ENCODE measurements at regions not wholly inside any gene's neighbourhood (a gene's known extent, or its start where the extent isn't known, plus 50 kb on each side); places are given as distances from the start of the nearest gene placed in this dataset.

DNA sequence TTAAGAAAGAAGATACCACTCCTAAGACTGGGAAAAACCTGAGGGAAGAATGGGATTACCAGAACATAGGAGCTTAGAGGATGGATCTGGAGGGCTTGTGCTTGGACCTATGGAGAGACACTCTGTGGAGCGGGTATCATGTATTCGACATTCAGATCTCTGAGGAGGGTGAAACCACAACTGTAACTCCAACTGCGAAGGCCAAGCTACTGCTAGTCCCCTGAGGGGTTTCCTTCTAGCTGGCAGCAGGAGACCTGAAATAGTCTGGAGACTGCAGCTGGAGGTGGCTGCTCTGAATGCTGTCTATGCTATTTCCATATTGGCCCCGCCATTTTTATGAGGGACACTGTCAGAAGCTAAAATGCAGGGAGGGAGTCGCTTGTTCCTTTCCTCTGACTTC lies 462.3 kb downstream of the PTPRC start:
- no peak for DNase-seq
- H3K9me3 Mint-ChIP-seq: peaks cover 14% of the 10 kb centered on the region
- no peaks in the 10 kb centered on the region for H3K36me3 Mint-ChIP-seq (ENCODE audit: low read depth)
- no peaks in the 10 kb centered on the region for H3K27me3 Mint-ChIP-seq
- no peak overlapping the region for H3K4me3 Mint-ChIP-seq
- peaks cover 9% of the 10 kb centered on the region for H3K4me1 Mint-ChIP-seq (ENCODE audit: low read depth)
- no peak overlapping the region for H3K27ac Mint-ChIP-seq

DNA sequence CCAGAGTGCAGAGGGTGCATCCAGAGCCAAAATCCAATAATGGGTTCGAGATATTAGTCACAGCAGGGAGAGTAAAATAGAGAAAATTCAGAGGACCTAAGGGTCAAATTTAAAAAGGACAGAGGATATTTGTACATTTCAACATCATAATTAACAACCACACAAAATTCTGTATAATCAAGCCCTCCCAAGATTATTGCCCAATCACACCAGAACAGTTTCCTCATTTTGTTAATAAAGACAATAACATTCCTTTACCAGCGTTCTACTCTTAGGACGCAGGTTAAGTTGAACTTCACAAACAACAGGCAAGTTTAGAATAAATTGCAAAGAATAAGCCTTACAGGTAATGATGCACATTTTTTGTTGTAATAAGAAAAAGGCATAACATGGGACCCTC lies 462.8 kb downstream of the PTPRC start:
- no peak for DNase-seq
- H3K36me3 Mint-ChIP-seq (ENCODE audit: low read depth): no peaks in the 10 kb centered on the region
- no peak overlapping the region for H3K27ac Mint-ChIP-seq
- H3K4me3 Mint-ChIP-seq: no peak overlapping the region
- H3K27me3 Mint-ChIP-seq: no peaks in the 10 kb centered on the region
- H3K4me1 Mint-ChIP-seq (ENCODE audit: low read depth): peaks cover 9% of the 10 kb centered on the region
- peaks cover 15% of the 10 kb centered on the region for H3K9me3 Mint-ChIP-seq

GRCh38 chr1:199102239-199102638 lies 463.4 kb downstream of the PTPRC start:
- Mint-ChIP-seq H3K9me3 (peaks cover 17% of the 10 kb centered on the region), H3K4me3 (no peak overlapping the region), H3K36me3 (ENCODE audit: low read depth) (no peaks in the 10 kb centered on the region), H3K27ac (no peak overlapping the region), H3K27me3 (no peaks in the 10 kb centered on the region), H3K4me1 (ENCODE audit: low read depth) (peaks cover 9% of the 10 kb centered on the region)
- no peak for DNase-seq

GRCh38 chr1:199109160-199109559 lies 470.3 kb downstream of the PTPRC start:
- no peaks in the 10 kb centered on the region for H3K27me3 Mint-ChIP-seq
- no peaks in the 10 kb centered on the region for H3K36me3 Mint-ChIP-seq (ENCODE audit: low read depth)
- H3K9me3 Mint-ChIP-seq: peaks cover 25% of the 10 kb centered on the region
- no peak for DNase-seq
- no peak overlapping the region for H3K27ac Mint-ChIP-seq
- H3K4me3 Mint-ChIP-seq: no peak overlapping the region
- H3K4me1 Mint-ChIP-seq (ENCODE audit: low read depth): no peaks in the 10 kb centered on the region

DNA sequence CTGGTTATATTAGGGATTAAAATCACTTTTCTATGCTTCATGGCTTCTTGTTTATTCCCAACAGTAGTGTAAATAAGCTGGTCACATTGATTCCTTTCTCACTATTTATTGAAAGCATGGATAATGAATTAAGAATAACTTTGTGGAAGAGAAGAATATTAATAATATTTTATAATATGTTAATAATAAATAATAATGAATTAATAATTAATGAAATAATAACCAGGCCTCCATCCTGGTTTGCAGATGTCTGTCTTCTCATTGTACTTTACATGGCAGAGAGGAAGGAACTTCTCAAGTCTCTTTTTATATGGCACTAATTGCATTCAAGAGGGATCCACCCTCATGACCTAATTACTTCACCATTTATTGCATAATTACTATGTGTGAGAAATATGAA lies 473.5 kb downstream of the PTPRC start:
- no peaks in the 10 kb centered on the region for H3K4me1 Mint-ChIP-seq (ENCODE audit: low read depth)
- H3K36me3 Mint-ChIP-seq (ENCODE audit: low read depth): no peaks in the 10 kb centered on the region
- DNase-seq: no peak
- H3K27ac Mint-ChIP-seq: no peak overlapping the region
- H3K9me3 Mint-ChIP-seq: peaks cover 6% of the 10 kb centered on the region
- H3K4me3 Mint-ChIP-seq: no peak overlapping the region
- no peaks in the 10 kb centered on the region for H3K27me3 Mint-ChIP-seq

GRCh38 chr1:199113265-199113869 lies 474.5 kb downstream of the PTPRC start:
- H3K4me3 Mint-ChIP-seq: no peak overlapping the region
- H3K27me3 Mint-ChIP-seq: no peaks in the 10 kb centered on the region

GRCh38 chr1:199116488-199116887 lies 477.6 kb downstream of the PTPRC start:
- peaks cover 2% of the 10 kb centered on the region for H3K4me1 Mint-ChIP-seq (ENCODE audit: low read depth)
- no peaks in the 10 kb centered on the region for H3K36me3 Mint-ChIP-seq (ENCODE audit: low read depth)

More at GRCh38 chr1:199113265-199113869, 474.5 kb downstream of the PTPRC start:
- no peak overlapping the region for H3K27ac Mint-ChIP-seq
- H3K36me3 Mint-ChIP-seq (ENCODE audit: low read depth): no peaks in the 10 kb centered on the region
- no peaks in the 10 kb centered on the region for H3K9me3 Mint-ChIP-seq
- DNase-seq: peak; percentile 76
- no peaks in the 10 kb centered on the region for H3K4me1 Mint-ChIP-seq (ENCODE audit: low read depth)

DNA sequence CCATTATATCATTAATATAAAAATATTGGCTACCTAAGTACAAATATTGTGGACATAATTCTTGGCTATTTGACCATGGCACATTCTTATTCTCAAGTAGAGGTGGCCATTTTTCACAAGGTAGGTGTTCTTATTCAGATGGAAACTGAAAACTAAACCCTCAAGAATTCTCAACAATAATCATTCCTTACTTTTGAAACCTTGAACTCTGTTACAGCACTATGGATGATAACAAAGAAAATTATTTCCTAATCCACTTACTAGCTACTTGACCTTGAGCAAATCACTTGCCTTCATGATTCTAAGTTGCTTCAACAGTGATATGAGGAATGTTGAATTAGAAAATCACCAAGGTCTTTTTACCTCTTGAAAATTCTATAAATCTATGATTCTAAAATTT lies 482.2 kb downstream of the PTPRC start:
- Mint-ChIP-seq H3K27me3 (no peaks in the 10 kb centered on the region), H3K36me3 (ENCODE audit: low read depth) (no peaks in the 10 kb centered on the region), H3K27ac (no peak overlapping the region)

More at GRCh38 chr1:199116488-199116887, 477.6 kb downstream of the PTPRC start:
- Mint-ChIP-seq H3K4me3 (no peak overlapping the region), H3K27me3 (no peaks in the 10 kb centered on the region), H3K27ac (no peak overlapping the region), H3K9me3 (no peaks in the 10 kb centered on the region)
- no peak for DNase-seq

DNA sequence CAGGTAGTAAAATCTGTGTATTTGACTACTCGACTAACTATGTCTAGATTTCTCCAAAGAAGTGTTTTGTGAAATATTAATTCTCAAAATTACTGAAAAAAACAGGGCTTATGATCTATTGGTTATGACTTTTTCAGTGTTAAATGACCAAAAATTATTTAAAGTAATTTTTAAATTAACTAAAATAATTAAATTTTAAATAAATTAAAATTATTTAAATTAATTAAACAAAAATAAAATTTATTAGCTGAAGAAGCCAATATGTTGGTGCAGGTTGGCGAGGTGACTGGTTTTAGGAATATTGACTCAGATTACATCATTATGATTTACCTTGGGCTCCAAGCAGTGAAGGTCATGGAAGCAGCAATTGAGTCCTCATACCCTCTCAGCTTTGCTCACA lies 483.2 kb downstream of the PTPRC start:
- no peaks in the 10 kb centered on the region for H3K36me3 Mint-ChIP-seq (ENCODE audit: low read depth)
- H3K4me1 Mint-ChIP-seq (ENCODE audit: low read depth): peaks cover 18% of the 10 kb centered on the region
- H3K4me3 Mint-ChIP-seq: no peak overlapping the region
- H3K9me3 Mint-ChIP-seq: no peaks in the 10 kb centered on the region
- H3K27me3 Mint-ChIP-seq: no peaks in the 10 kb centered on the region
- H3K27ac Mint-ChIP-seq: no peak overlapping the region
- DNase-seq: no peak

More for the DNA sequence above, 482.2 kb downstream of the PTPRC start:
- peaks cover 18% of the 10 kb centered on the region for H3K4me1 Mint-ChIP-seq (ENCODE audit: low read depth)
- H3K4me3 Mint-ChIP-seq: no peak overlapping the region
- DNase-seq: no peak
- no peaks in the 10 kb centered on the region for H3K9me3 Mint-ChIP-seq

- no peak overlapping the region for H3K4me3 Mint-ChIP-seq
- H3K27ac Mint-ChIP-seq: no peak overlapping the region
- no peak for DNase-seq
- H3K4me1 Mint-ChIP-seq (ENCODE audit: low read depth): peaks cover 18% of the 10 kb centered on the region
- no peaks in the 10 kb centered on the region for H3K9me3 Mint-ChIP-seq
- no peaks in the 10 kb centered on the region for H3K27me3 Mint-ChIP-seq
- no peaks in the 10 kb centered on the region for H3K36me3 Mint-ChIP-seq (ENCODE audit: low read depth)
Observed at GRCh38 chr1:199122532-199123311, 483.9 kb downstream of the PTPRC start.

DNA sequence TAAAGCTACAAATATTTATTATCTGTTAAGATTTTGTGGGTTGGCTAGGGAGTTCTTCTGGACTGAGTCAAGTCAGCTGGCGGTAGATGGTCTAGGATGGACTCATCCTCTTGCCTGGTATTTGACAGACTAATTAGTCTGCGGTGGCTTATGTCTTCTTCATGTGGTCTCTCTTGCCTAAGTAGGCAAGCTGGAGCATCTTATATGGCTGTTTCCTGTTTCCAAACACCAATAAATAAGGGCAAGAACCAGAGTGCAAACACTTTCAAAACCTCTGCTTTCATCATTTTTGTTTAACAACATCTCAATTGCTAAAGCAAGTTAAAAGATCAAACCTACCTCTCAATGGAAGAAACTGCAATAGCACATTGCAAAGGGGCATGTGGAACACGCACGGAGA lies 484.8 kb downstream of the PTPRC start:
- no peak for DNase-seq
- Mint-ChIP-seq H3K36me3 (ENCODE audit: low read depth) (no peaks in the 10 kb centered on the region), H3K27ac (no peak overlapping the region)

GRCh38 chr1:199124351-199124750 lies 485.5 kb downstream of the PTPRC start:
- no peak for DNase-seq
- H3K9me3 Mint-ChIP-seq: no peaks in the 10 kb centered on the region
- no peaks in the 10 kb centered on the region for H3K36me3 Mint-ChIP-seq (ENCODE audit: low read depth)
- H3K4me3 Mint-ChIP-seq: no peak overlapping the region
- H3K27ac Mint-ChIP-seq: no peak overlapping the region
- peaks cover 18% of the 10 kb centered on the region for H3K4me1 Mint-ChIP-seq (ENCODE audit: low read depth)
- H3K27me3 Mint-ChIP-seq: no peaks in the 10 kb centered on the region

More for the DNA sequence above, 484.8 kb downstream of the PTPRC start:
- peaks cover 18% of the 10 kb centered on the region for H3K4me1 Mint-ChIP-seq (ENCODE audit: low read depth)
- no peak overlapping the region for H3K4me3 Mint-ChIP-seq
- no peaks in the 10 kb centered on the region for H3K9me3 Mint-ChIP-seq
- H3K27me3 Mint-ChIP-seq: no peaks in the 10 kb centered on the region

DNA sequence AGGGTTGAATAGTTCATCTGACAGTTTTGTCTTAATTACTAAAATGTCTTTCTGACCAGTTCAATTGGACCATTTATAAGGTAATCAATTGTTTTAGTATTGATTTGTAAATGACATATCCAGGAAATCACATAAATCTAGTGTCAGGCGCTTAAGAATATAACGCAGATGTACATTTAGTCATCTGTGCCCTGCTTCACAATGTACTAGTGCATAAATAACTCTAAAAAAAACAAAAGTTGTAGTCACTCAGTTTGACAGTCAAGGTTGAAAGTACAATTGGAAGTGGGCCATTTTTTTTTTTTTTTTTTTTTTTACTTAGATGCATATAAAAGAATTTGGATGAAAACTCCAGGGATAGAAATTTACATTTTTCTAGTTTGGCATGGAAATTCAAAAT lies 490.4 kb downstream of the PTPRC start:
- Mint-ChIP-seq H3K9me3 (no peaks in the 10 kb centered on the region), H3K27me3 (no peaks in the 10 kb centered on the region), H3K4me3 (no peak overlapping the region), H3K27ac (no peak overlapping the region), H3K4me1 (ENCODE audit: low read depth) (peaks cover 6% of the 10 kb centered on the region), H3K36me3 (ENCODE audit: low read depth) (no peaks in the 10 kb centered on the region)
- no peak for DNase-seq

DNA sequence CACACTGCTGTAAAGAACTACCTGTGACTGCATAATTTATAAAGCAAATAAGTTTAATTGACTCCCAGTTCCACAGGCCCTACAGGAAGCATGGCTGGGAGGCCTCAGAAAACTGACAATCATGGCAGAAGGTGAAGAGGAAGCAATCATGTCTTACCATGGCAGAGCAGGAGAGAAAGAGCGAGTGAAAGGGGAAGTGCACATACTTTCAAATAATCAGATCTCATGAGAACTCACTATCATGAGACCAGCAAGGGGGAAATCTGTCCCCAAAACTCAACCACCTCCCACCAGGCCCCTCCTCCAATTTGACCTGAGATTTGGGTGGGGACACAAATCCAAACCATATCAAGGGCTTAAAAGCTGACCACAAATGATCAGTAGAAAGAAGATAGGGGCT lies 493.2 kb downstream of the PTPRC start:
- H3K27ac Mint-ChIP-seq: no peak overlapping the region
- H3K36me3 Mint-ChIP-seq (ENCODE audit: low read depth): no peaks in the 10 kb centered on the region
- H3K4me1 Mint-ChIP-seq (ENCODE audit: low read depth): no peaks in the 10 kb centered on the region
- H3K27me3 Mint-ChIP-seq: peaks cover 2% of the 10 kb centered on the region
- no peak overlapping the region for H3K4me3 Mint-ChIP-seq
- no peak for DNase-seq
- H3K9me3 Mint-ChIP-seq: no peaks in the 10 kb centered on the region

DNA sequence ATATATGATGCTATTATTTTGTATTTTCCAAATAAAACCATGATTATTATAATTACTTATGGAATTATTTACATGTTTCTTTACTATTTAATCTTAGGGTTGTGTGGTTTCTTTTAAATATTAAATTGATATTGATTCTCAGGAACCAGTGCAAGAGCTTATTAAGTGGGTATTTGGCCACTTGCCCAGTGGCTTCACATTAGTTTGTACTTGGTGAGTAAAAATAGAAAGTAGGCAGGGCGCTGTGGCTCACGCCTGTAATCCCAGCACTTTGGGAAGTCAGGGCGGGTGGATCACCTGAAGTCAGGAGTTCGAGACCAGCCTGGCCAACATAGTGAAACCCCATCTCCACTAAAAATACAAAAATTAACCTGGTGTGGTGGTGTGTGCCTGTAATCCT lies 497.1 kb downstream of the PTPRC start:
- Mint-ChIP-seq H3K36me3 (ENCODE audit: low read depth) (no peaks in the 10 kb centered on the region), H3K9me3 (no peaks in the 10 kb centered on the region), H3K4me1 (ENCODE audit: low read depth) (no peaks in the 10 kb centered on the region), H3K27me3 (peaks cover 2% of the 10 kb centered on the region), H3K27ac (no peak overlapping the region), H3K4me3 (no peak overlapping the region)
- no peak for DNase-seq

Measured in activated T-cell treated with anti-CD3 and anti-CD28 coated beads, Interleukin-2, amount 50 U/mL, for 24 hours (primary cell).